GM20000 (cell line): ENCODE measurements at regions not wholly inside any gene's neighbourhood (a gene's known extent, or its start where the extent isn't known, plus 50 kb on each side); places are given as distances from the start of the nearest gene placed in this dataset.
A peak's percentile ranks its signal among the peaks of the same experiment; 100 is the strongest.
"Not testable (repeated sequence)": the region's sequence is repeated elsewhere in the genome, so short reads cannot be mapped to it uniquely, and the experiment has no call there.

Experiments used
- DNase-seq: peaks from one replicate; pipeline ENCODE4 v3.0.0; 2012; ENCODE audit warnings: low spot score
- TF ChIP-seq, protein P1 (sequence below): IDR thresholded peaks from 2 replicates; pipeline ENCODE4 v1.5.1; 2012; ENCODE audit warnings: mild to moderate bottlenecking, control low read depth; ENCODE audit errors: extremely low read depth, missing control alignments

- TF ChIP-seq, protein P1, sequence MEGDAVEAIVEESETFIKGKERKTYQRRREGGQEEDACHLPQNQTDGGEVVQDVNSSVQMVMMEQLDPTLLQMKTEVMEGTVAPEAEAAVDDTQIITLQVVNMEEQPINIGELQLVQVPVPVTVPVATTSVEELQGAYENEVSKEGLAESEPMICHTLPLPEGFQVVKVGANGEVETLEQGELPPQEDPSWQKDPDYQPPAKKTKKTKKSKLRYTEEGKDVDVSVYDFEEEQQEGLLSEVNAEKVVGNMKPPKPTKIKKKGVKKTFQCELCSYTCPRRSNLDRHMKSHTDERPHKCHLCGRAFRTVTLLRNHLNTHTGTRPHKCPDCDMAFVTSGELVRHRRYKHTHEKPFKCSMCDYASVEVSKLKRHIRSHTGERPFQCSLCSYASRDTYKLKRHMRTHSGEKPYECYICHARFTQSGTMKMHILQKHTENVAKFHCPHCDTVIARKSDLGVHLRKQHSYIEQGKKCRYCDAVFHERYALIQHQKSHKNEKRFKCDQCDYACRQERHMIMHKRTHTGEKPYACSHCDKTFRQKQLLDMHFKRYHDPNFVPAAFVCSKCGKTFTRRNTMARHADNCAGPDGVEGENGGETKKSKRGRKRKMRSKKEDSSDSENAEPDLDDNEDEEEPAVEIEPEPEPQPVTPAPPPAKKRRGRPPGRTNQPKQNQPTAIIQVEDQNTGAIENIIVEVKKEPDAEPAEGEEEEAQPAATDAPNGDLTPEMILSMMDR, result no peak
- DNase-seq, result no peak
These were observed 125.4 kb downstream of the ANKRD18B start for GRCh38 chr9:33649463-33649862.

- DNase-seq, result no peak
- TF ChIP-seq, protein P1, result no peak
These were observed 127.1 kb downstream of the ANKRD18B start for GRCh38 chr9:33651125-33651524.

- no peak for DNase-seq
- TF ChIP-seq, protein P1, result no peak
These were observed 135.4 kb upstream of the PRSS3 start for GRCh38 chr9:33659921-33660320.

GRCh38 chr9:33660772-33661171 lies 134.6 kb upstream of the PRSS3 start:
- TF ChIP-seq, protein P1, result no peak
- DNase-seq, result no peak

DNA sequence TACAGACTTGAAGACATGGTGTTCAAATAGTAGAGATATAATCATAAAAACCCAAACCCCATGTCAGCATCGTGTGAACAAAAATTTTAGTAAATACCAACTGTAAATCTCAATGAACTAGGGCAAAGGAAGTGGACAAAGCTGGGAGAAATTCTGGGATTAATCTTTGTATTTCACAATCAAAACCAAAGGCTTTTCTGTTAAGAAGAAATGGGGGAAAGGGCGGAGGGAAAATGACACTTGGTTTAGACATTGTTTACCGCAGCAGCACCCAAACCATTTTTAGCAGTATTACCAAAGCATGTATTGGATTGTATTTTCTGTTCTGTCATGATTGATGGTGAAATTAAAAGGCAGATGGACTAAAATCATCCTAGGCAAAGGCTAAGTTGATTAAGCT lies 134.2 kb upstream of the PRSS3 start:
- DNase-seq, result no peak
- TF ChIP-seq, protein P1, result no peak

GRCh38 chr9:33662871-33663270 lies 132.5 kb upstream of the PRSS3 start:
- no peak for DNase-seq
- TF ChIP-seq, protein P1, result no peak

GRCh38 chr9:33676194-33676745 lies 119.1 kb upstream of the PRSS3 start:
- DNase-seq, result not testable (repeated sequence)

- DNase-seq, result peak; percentile 44
- TF ChIP-seq, protein P1, result no peak
These were observed 118.4 kb upstream of the PRSS3 start for GRCh38 chr9:33676746-33677505.
